Testis (tissue), 2 donors: ENCODE measurements at regions not wholly inside any gene's neighbourhood (a gene's known extent, or its start where the extent isn't known, plus 50 kb on each side); places are given as distances from the start of the nearest gene placed in this dataset.

Experiments used
- DNase-seq: peaks from one replicate; pipeline ENCODE4 v3.0.0-alpha.2; 2019
- H3K27ac ChIP-seq, 2 donors: fragments of 200-600 bp; sonication (generic); one replicate each; pipeline ENCODE4 v1.5.1; 2019
- H3K27me3 ChIP-seq: fragments of 200-600 bp; sonication (generic); one replicate; pipeline ENCODE4 v1.5.1; 2019
- H3K36me3 ChIP-seq: fragments of 200-600 bp; sonication (generic); one replicate; pipeline ENCODE4 v1.5.1; 2017; ENCODE audit warnings: low read depth; ENCODE audit errors: missing control alignments
- H3K4me1 ChIP-seq: fragments of 200-600 bp; sonication (generic); one replicate; pipeline ENCODE4 v1.5.1; 2019
- H3K4me3 ChIP-seq, 2 donors: fragments of 200-600 bp; sonication (generic); one replicate each; pipeline ENCODE4 v1.5.1; 2017 to 2019
- H3K9me3 ChIP-seq: fragments of 200-600 bp; sonication (generic); one replicate; pipeline ENCODE4 v1.5.1; 2017
- CTCF ChIP-seq, 3 experiments: fragments of 450-650 bp in 2 of 3; fragments of 200-600 bp in 1 of 3; sonication (generic) in 1 of 3; IDR thresholded peaks; one replicate each; pipeline ENCODE4 v1.5.1; 2016 to 2019; ENCODE audit warnings: antibody characterized with exemption in 3 of 3, mild to moderate bottlenecking in 2 of 3, moderate library complexity in 1 of 3
- POLR2A ChIP-seq: fragments of 450-650 bp; IDR thresholded peaks from one replicate; pipeline ENCODE4 v1.6.1; 2017; ENCODE audit warnings: antibody characterized with exemption, mild to moderate bottlenecking, moderate library complexity
- WGBS, 2 donors: methylation state at CpG; one replicate each; pipeline ENCODE4 v1.1.5; 2018; 5-methylcytosine and 5-hydroxymethylcytosine counted together
- intact Hi-C: fragments of 100-400 bp; cut with DNase I; formaldehyde crosslinking; loops from one replicate; pipeline ENCODE4 v1.15.1; 2023; ENCODE audit warnings: low total_unique reads

DNA sequence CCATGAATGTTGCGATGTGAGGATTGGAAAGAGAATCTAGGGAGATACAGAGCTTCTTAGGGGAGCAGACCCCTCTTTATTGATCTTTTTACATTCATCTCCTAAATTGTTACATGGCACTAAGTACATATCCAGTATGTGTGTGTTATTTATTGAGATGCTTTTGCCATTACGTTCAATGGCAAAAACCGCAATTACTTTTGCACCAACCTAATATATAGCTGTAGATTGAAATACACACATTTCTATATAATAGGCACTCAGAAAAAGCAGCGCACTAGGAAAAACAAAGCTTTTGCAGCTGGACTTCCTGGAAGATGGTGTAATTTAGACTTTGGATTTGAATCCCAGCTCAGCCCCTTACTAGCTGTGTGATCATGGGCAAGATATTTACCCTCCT, 849.4 kb downstream of the SLC4A3 start:
- 83 to 85% methylated on average over 4 of the region's 4 CpGs for WGBS, 2 donors
- no peak for TF ChIP-seq POLR2A
- TF ChIP-seq CTCF (IDR thresholded peaks at IDR 0.05) = no peak
- no peak overlapping the region for H3K4me3 ChIP-seq
- no peaks in the 10 kb centered on the region for H3K4me1 ChIP-seq
- H3K9me3 ChIP-seq = no peaks in the 10 kb centered on the region
- no peak for DNase-seq
- H3K27ac ChIP-seq = no peak overlapping the region
- H3K36me3 ChIP-seq = no peaks in the 10 kb centered on the region
- intact Hi-C loops = no loop called here
- no peaks in the 10 kb centered on the region for H3K27me3 ChIP-seq

GRCh38 chr2:220478305-220479058, 851.1 kb downstream of the SLC4A3 start:
- 78 to 89% methylated on average over 4 of the region's 4 CpGs for WGBS, 2 donors
- H3K9me3 ChIP-seq = no peaks in the 10 kb centered on the region
- H3K27ac ChIP-seq = no peak overlapping the region
- H3K27me3 ChIP-seq = no peaks in the 10 kb centered on the region
- intact Hi-C loops = no loop called here
- H3K4me3 ChIP-seq = no peak overlapping the region
- TF ChIP-seq CTCF (IDR thresholded peaks at IDR 0.05) = no peak
- no peak for TF ChIP-seq POLR2A
- H3K4me1 ChIP-seq = no peaks in the 10 kb centered on the region
- H3K36me3 ChIP-seq = no peaks in the 10 kb centered on the region
- DNase-seq = no peak

GRCh38 chr2:220482716-220483115, 855.3 kb downstream of the SLC4A3 start:
- WGBS, 2 donors = 46 to 68% methylated on average over 3 of the region's 3 CpGs

GRCh38 chr2:220489121-220489520, 861.7 kb downstream of the SLC4A3 start:
- no peak overlapping the region for H3K4me3 ChIP-seq
- no peaks in the 10 kb centered on the region for H3K27me3 ChIP-seq
- intact Hi-C loops = no loop called here

More at GRCh38 chr2:220482716-220483115, 855.3 kb downstream of the SLC4A3 start:
- no peak for DNase-seq
- Histone ChIP-seq H3K27me3 (no peaks in the 10 kb centered on the region), H3K9me3 (no peaks in the 10 kb centered on the region), H3K4me1 (no peaks in the 10 kb centered on the region), H3K4me3 (no peak overlapping the region), H3K36me3 (no peaks in the 10 kb centered on the region), H3K27ac (no peak overlapping the region)
- intact Hi-C loops = no loop called here
- TF ChIP-seq POLR2A (no peak), CTCF (IDR thresholded peaks at IDR 0.05) (no peak)

More at GRCh38 chr2:220489121-220489520, 861.7 kb downstream of the SLC4A3 start:
- no peak for DNase-seq
- Histone ChIP-seq H3K9me3 (no peaks in the 10 kb centered on the region), H3K36me3 (no peaks in the 10 kb centered on the region), H3K27ac (no peak overlapping the region), H3K4me1 (no peaks in the 10 kb centered on the region)
- TF ChIP-seq POLR2A (no peak), CTCF (IDR thresholded peaks at IDR 0.05) (no peak)
